SIG-M5 treated with dmso at 0.1 percent for 504 hours (cell line): ENCODE measurements at regions not wholly inside any gene's neighbourhood (a gene's known extent, or its start where the extent isn't known, plus 50 kb on each side); places are given as distances from the start of the nearest gene placed in this dataset.
A peak's percentile ranks its signal among the peaks of the same experiment; 100 is the strongest.
"Not testable (repeated sequence)": the region's sequence is repeated elsewhere in the genome, so short reads cannot be mapped to it uniquely, and the experiment has no call there.

ENCODE experiments used
- DNase-seq: peaks from one replicate; lab custom pipeline; 2025; ENCODE audit not compliant: unreplicated experiment; lab: John Stamatoyannopoulos, UW

DNA sequence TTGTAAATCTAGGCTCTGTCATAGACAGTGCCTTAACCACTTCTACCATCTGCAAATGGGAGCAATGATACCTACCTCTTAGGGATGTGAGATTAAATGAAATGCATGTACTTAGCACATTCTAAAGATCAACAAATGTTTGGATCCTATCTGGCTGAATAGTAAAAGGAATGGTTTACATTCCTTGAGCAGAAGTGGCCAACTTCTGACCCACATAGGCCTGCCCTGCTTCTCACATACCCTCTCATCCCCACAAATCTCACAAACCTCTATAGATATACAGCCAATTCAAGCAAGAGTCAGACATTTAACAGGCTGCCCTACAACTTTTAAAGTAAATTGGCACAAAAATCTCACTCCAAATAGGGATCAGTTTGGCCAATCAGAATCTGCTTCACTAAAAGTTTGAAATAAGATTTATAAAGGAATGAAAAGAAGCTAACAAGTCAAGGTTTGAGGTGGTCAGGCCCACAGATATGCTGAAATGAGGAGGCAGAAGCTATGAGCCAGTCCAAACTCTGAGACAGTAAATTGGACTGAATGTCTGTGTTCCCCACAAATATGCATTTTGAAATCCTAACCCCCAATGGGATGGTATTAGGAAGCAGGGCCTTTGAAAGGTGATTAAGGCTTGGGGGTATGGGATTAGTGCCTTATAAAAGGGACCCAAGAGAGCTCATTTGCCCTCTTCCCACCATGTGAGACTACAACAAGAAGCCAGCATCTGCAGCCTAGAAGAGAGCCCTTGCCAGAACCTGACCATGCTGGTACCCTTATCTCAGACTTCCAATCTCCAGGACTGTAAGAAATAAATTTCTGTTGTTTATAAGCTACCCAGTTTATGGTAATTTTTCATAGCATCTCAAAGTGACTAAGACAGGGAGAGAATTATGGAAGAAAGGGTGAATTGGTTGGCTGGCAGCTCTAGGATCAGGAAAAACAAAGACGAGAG is 227.8 kb upstream of the RBMS1 start:
- no peak for DNase-seq

DNA sequence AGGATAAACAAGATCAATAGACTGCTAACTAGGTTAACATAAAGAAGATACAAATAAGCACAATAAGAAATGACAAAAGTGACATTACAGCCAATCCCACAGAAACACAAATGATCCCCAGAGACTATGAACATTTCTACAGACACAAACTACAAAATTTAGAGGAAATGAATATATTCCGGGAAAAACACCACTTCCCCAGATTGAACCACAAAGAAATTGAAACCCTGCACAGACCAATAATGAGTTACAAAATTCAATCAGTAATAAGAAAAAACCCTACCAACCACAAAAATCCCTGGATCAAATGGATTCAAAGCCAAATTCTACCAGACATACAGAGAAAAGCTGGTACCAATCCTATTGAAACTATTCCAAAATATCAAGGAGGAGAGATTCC is 232.4 kb upstream of the RBMS1 start:
- no peak for DNase-seq

DNA sequence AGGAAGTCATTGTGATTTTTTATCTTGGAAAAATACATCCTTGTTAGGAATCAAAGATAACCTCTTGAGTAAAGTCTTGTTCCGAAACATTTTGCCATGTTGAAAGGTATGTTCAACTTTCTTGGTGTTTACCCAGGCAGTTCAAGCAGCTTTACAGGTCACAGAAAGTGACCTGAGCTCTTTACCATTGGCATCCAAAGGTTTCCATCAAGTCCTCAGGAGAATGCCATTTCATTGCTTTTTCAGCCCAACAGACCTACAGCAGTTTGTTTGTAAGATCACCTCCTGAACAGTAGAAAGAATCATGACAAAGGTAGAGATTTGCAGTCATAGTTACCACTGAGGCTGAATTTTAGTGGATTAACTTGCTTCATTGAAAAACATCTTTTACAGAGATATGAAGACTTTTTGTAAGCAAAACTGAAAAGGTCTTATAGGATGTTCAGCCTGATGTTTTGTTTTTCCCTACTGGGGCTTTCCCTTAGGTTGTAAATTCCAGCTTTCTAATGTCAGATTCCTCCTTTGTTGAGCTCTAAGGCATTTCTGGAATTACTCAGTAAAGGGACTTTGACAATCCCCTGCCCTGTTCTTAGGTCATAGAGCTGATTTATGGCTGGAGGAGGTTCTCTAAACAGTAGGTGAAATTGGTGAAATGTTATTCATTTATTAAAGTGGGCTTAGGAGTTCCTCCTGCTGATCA is 236.8 kb upstream of the RBMS1 start:
- no peak for DNase-seq

DNA sequence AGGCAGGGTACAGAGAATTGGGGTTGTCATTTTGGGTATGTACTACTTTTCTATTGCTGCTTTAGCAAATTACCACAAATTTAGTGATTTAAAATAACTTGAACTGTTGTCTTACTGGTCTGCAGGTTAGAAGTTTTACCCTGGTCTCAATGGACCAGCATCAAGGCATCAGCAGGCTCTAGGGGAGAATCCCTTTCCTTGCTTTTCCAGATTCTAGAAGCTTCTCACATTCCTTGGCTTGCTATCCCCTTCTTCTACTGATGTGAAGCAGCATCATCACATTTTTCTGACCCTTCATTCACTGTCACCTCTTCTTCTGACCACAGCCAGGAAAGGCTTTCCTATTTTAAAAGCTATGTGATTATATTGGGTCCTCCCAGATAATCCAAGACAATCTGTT is 237.8 kb upstream of the RBMS1 start:
- DNase-seq, result no peak

DNA sequence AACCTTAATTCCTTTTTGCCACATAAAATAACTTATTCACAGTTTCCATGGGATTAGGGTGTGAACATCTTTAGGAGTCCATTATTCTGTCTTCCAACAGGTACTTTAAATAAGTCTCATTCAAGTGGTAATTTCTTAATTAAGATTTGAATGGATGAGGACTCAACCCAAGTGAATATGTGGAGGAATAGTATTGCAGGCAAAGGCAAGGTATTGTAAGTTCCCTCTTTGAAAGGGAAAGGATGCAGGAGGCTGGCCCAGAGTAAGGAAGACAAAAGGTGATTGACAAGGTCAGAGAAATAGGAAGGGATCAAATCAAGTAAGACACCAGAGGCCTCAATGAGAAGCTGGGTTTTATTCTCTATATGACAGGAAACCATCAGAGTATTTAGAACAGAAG is 238.2 kb upstream of the RBMS1 start:
- no peak for DNase-seq

DNA sequence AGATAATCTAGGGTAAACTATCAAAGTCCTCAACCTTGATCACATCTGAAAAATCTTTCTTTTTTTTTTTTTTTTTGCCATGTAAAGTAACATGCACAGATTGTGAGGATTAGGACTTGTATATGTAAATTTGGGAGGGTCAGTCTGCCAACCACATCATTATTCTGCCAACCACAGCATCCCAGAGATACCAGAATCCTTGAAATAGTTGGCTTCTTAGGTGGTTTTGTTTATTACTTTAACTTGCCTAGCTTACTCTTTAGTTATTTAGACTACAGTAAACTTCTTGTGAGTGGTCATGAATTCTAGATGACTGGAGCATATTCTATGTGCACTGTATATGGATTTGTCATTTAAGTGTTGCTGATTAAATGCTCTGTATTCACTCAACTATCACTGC is 242.1 kb upstream of the RBMS1 start:
- no peak for DNase-seq

DNA sequence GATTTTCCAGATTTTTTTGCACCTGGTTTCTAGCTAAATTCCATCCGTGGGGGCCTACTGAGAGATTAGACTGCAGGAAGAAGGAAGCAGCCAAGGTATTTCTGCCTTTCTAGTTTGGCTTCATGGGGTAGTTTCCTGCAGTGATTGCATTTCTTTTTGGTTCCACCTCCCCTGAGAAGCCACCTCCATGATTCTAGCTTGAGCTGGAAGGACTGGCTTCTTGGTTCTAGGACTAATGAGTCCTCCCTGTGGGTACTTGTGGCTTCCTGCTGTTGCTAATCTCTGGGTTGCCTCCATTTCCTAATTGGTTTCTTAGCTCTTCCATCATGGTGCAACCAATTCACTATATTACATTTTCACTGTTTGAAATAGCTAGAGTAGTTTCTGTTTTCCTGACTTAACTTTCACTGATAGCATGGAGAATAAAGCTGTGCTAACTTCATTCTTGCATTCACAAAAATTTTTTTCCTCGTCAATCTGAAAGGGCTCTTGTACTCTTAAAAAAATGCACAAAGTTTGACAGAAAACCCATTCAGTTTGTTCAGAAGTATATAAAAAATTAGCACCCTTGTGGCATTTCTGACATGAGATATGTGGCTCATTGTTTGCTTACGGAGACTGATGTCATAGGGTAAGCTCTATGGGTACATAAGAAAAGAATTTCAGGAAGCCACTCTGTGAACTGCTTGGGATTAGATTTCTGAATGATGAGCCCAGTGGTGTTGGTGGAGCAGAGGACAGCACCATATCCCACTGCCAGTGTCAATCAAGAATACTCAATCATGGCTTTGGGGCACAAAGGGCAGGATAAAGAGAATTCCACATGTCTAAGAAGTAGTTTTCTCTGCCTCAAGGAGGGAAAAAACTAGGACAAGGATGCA is 242.8 kb upstream of the RBMS1 start:
- no peak for DNase-seq

DNA sequence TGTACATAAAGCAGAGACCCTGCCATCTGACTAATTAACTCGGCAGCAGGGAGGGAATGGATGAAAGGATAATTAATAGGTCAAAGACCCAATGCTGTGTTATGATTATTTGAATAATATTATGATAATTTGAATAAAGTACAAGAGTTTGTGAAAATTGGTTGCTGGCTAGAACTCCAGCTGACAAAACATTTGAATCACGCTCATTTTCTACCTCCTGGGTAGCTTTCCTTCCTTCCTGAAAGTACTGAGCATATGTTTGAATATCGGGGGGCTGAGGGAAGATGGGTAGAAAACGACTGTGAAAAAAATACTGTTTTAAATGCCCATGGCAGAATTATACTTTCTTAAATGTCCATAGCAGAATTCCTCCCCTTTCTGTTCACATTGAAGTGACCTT is 243.6 kb upstream of the RBMS1 start:
- no peak for DNase-seq

DNA sequence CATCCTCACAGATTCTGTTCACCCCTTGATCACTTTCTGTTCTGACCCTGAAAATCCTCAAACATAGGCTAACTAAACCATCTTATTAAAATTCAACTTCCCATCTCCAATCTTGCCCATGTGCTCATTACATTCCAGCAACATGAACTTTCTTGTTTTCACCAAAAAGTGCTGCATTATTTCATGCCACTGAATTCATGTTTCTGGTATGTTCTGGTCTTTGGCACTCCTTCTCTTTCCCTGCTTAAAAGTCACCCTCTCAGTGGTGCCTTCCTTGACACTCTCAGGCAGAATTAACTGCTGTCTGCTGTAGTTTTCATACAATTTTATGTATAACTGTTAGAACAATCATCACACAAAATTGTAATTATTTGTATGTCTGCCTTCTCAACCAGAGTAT is 247.7 kb upstream of the RBMS1 start:
- no peak for DNase-seq

DNA sequence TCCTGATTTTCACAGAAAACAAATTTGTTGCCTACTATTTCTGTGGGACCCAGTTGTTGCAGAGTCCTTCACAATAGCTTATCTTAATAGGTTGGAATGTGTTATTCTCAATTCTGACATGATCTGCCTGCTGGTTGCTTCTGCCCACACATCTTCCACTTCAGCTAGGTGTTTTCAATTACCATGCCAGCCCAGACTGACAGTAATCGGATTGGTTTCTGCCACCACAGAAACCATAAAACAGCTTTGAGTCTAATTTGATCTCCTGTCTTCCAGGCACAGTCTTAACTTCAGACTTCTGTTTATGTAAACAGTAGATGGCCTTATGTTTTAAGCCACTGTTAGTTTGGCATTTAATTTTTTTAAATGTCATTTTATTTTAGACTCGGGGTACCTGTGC is 248.2 kb upstream of the RBMS1 start:
- no peak for DNase-seq

DNA sequence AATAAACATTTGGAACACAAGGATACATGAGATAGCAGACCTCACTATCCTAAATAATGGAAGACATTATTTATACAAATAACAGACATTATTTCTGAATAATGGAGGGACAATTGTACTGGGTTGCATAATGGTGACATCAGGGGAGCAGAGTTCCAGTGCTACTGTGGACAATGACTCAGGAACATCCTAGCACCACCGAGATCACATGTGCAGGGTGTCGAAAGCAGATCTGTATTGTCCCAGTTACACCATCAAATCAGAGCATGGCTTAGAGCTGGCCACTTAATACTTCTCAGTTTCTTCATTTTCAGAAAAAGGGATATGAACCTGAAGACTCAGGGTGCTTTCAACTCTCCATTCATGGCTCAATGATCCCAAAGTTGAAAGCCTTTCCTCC is 249.1 kb upstream of the RBMS1 start:
- no peak for DNase-seq

DNA sequence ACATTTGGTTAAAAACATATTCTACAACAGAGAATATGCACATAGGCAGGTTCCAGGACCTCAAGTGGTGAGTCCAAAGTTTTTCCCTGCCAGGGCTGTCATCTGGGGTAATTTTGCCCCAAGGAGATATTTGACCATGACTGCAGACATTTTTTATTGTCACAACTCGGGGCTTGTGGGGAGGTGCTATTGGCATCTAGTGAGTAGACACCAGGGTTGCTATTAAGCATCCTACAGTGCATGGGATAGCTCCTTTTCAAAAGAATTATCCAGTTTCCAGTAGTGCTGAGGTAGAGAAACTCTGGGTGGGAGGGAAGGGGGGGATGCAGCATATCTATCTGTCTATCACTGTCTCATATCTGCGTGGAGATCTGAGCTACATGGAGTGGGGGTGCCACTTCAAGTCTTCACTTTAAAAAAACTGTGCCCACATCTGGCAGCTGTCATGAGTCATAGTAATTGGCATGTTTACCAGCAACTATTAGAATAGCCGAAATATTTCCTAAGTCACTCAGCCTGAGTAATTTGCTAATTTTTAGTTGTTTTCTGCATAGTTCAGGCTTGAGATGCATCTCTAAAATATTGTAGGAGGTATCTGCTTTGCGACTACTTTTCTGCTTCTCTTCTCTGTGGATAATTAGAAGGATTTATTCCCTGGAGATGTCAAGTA is 254.0 kb upstream of the RBMS1 start:
- DNase-seq, result no peak

DNA sequence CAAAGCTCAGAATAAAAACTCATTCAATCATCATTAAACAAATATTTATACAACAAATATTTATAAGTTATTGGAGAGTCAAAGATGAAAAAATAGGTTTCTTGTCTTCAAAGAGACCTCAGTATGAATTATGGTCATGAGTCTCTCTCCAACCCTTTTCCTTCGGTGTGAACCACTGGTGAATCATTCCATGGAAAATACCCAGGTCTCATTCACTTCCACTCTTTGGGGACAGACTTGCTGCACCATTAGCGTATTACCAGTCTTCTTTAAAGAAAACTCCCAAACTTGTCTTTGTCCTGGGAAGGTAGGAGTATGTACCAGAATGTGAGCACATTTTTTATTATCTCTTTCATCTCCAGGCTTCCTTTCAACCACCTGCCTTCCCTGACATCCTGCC is 257.4 kb upstream of the RBMS1 start:
- no peak for DNase-seq

DNA sequence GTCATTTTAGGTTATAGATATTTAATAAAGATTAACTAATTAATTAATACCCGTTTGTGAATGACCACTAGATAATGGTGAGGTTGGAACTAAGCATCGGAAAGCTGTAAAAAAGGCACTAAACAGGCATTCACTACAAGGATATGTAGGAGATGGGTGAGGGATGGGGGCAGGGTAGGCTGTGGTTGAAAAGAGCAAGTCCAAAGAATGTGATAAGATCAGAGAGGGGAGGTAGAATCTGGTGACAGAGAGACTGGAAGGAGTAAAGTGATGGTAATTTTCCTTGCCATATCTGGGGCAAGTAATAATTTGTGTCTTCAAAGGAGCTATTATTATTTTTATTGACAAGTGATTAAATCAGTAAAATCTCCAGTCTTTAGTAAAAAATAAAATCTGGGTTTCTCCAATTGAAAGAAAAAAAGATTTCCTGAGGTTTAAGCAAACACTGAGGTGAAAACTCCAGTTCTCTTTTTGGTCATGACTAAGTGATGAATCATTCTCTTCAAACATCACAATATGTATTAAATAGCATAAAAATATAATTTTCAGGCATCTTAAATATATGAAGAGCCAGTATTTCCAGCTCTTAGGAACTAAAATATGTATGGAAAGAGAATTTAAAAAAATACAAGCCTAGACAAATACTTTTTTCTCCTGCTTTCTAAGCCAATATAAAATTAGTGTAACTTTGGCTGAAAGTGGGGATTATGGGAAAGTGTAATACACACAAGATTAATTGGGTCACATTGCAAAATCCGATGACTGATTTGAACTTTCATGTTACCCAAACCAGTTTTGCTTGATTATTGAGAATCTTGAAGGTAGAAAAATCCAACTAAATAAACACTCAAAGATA is 259.1 kb upstream of the RBMS1 start:
- peak; percentile 26 for DNase-seq

DNA sequence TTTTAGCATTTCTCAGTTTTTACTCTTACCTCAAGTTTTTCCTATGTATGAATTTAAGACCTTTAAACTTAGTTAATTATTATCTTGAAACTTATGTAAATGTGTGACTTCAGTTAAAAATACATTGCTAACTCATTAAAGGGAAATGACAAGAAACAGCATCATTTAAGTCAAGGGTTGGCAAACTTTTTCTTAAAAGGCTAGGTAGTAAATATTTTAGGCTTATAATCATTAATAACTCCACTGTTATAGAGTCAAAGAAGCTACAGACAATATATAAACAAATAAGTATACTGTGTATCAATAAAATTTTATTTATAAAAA is 259.7 kb upstream of the RBMS1 start:
- no peak for DNase-seq

DNA sequence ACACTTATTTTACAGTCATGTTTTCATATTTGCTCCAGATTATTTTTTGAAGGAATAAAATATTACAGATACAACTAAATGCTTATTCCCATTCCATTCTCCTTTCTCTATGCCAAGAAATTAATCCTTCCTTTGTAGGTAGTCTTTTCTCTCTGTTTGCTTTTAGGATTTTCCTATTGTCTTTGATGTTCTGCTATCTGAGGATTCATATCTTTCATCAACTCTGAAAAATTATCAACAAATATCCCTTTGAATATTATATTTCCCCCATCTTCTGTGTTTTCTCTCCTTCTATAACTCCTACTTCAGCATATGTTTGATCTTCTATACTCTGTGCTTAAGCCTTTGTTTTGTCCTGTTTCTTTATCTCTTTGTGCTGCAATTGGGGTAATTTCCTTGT is 260.4 kb upstream of the RBMS1 start:
- no peak for DNase-seq

DNA sequence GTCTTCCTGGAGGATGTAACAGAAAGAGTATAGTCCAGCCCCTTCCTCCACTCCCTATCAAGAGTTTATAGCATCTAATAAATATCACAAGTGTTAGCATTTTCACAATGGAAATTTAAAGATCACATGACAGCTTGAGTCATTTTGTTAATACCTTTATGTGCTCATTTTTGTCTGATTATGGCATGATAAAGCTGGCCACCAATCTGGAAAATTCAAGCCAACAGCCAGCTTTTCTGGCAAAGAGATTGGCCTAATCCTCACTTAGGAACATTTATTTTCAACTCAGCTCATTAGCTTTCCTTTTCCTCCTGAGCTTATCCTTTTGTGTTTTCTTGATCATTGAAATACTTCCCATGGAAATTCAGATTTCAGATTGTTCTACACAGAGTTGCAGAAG is 262.9 kb upstream of the RBMS1 start:
- no peak for DNase-seq

DNA sequence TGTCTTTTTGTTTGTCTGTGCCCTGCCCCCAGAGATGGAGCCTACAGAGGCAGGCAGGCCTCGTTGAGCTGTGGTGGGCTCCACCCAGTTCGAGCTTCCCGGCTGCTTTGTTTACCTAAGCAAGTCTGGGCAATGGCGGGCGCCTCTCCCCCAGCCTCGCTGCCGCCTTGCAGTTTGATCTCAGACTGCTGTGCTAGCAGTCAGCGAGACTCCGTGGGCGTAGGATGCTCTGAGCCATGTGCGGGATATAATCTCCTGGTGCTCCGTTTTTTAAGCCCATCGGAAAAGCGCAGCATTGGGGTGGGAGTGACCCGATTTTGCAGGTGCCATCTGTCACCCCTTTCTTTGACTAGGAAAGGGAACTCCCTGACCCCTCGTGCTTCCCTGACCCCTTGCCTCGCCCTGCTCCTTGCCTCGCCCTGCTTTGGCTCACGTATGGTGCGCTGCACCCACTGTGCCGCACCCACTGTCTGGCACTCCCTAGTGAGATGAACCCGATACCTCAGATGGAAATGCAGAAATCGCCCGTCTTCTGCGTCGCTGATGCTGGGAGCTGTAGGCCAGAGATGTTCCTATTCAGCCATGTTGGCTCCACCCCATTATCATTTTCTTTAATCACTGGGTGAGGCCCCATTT is 269.0 kb upstream of the RBMS1 start:
- DNase-seq, result not testable (repeated sequence)

DNA sequence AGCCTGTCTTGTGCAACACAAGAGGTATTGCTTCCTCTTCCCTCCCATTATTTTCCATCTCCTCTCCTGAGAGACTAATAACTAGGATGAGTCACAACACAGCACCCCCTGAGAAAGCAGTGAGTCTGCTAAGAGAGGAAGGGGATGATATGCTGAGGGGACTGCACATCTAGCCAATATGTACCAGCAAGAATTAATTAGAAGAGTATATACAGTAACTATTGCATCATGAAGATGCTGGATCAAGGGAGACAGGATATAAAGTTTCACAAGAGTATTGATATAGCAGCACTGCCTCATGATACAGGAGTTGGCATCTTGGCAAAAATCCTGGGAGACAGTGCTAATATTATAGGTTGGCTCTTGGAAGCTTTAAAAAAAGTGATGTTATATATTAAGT is 289.9 kb upstream of the RBMS1 start:
- peak; percentile 18 for DNase-seq

DNA sequence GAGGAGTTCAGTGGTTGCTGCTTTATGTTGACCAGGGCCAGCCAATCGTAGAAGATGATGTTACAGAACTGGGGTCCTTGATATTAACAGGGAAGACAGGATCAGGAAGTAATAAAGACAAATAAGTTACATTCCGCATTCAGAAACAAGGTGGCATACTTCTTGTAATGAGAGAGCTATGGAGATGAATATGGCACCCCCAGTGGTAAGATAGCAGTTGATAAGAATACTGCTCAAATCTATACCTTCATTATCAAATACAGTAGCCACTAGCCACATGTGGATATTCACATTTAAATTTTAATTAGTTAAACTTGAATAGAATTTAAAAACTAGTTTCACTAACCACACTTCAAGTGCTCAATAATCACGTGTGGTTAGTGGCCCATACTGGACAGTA is 290.4 kb upstream of the RBMS1 start:
- DNase-seq, result no peak
